CD4-positive, alpha-beta T cell (primary cell): ENCODE measurements at regions not wholly inside any gene's neighbourhood (a gene's known extent, or its start where the extent isn't known, plus 50 kb on each side); places are given as distances from the start of the nearest gene placed in this dataset.

Experiments
- ATAC-seq: fragments of 200-7000 bp; cut with Tn5 transposase; one replicate; pipeline ENCODE4 v1.10.0; 2022; ENCODE audit warnings: mild to moderate bottlenecking; ENCODE audit not compliant: poor library complexity
- CTCF ChIA-PET: fragments of 350-600 bp; sonication (Branson Sonifier 250); formaldehyde crosslinking; loops from one replicate; lab custom pipeline; 2021; ENCODE audit warnings: antibody characterized with exemption, inconsistent platforms; lab: Charles Lee
- POLR2A ChIA-PET: fragments of 350-600 bp; sonication (Branson Sonifier 250); formaldehyde crosslinking; loops from one replicate; lab custom pipeline; 2021; ENCODE audit warnings: antibody characterized with exemption, inconsistent platforms; lab: Charles Lee
- DNase-seq, 14 experiments: peaks; one replicate each; pipeline ENCODE4 v3.0.0-alpha.2; 2013 to 2020; ENCODE audit warnings: mixed read lengths in 2 of 14
- H3K27ac ChIP-seq, 2 donors: one replicate each; pipeline versions ENCODE4 v1.5.1 to v1.7.0; 2013; ENCODE audit warnings: low read length in 2 of 2, low read depth in 1 of 2, mild to moderate bottlenecking in 1 of 2
- H3K27me3 ChIP-seq, 2 experiments: 1 replicate in 1 of 2; 2 replicates in 1 of 2; pipeline versions ENCODE4 v1.6.1 to v1.7.0; 2013; ENCODE audit warnings: low read length in 2 of 2, control low read depth in 1 of 2, mild to moderate bottlenecking in 1 of 2, moderate library complexity in 1 of 2; ENCODE audit not compliant: insufficient read depth in 2 of 2, control insufficient read depth in 1 of 2
- H3K36me3 ChIP-seq: one replicate; pipeline ENCODE4 v1.6.1; 2013; ENCODE audit warnings: low read length, control low read depth; ENCODE audit not compliant: insufficient read depth
- H3K4me1 ChIP-seq: one replicate; pipeline ENCODE4 v1.6.1; 2013; ENCODE audit warnings: low read length, control low read depth; ENCODE audit not compliant: insufficient read depth
- H3K4me3 ChIP-seq: one replicate; pipeline ENCODE4 v1.5.1; 2013; ENCODE audit warnings: mild to moderate bottlenecking, low read length, moderate library complexity
- H3K9me3 ChIP-seq, 2 experiments: 1 replicate in 1 of 2; 2 replicates in 1 of 2; pipeline versions ENCODE4 v1.6.1 to v1.7.0; 2013; ENCODE audit warnings: low read length in 2 of 2, mild to moderate bottlenecking in 2 of 2, control low read depth in 1 of 2, moderate library complexity in 1 of 2; ENCODE audit not compliant: control insufficient read depth in 1 of 2, insufficient read depth in 1 of 2
- H3K27ac Mint-ChIP-seq: one replicate; pipeline ENCODE4 v1.8.0; 2020; ENCODE audit warnings: mixed read lengths
- H3K27me3 Mint-ChIP-seq: one replicate; pipeline ENCODE4 v1.8.0; 2021; ENCODE audit warnings: mixed read lengths
- H3K36me3 Mint-ChIP-seq: one replicate; pipeline ENCODE4 v1.8.0; 2021; ENCODE audit warnings: low read depth, mixed read lengths
- H3K4me1 Mint-ChIP-seq: one replicate; pipeline ENCODE4 v1.8.0; 2021; ENCODE audit warnings: low read depth, mixed read lengths
- H3K4me3 Mint-ChIP-seq: one replicate; pipeline ENCODE4 v1.8.0; 2020; ENCODE audit warnings: mild to moderate bottlenecking, mixed read lengths
- H3K9me3 Mint-ChIP-seq: one replicate; pipeline ENCODE4 v1.8.0; 2020; ENCODE audit warnings: mixed read lengths
- intact Hi-C, 2 experiments: fragments of 100-400 bp; cut with DNase I in 1 of 2; cut with micrococcal nuclease in 1 of 2; formaldehyde crosslinking; loops; one replicate each; pipeline versions ENCODE4 v1.15.1 to v1.9.0; 2023 to 2025; cut with DNase I, micrococcal nuclease
- TF ChIP-seq, protein P1 (sequence below): fragments of 200-600 bp; IDR thresholded peaks from one replicate; pipeline ENCODE4 v1.8.0; 2022; ENCODE audit warnings: antibody characterized with exemption, mild to moderate bottlenecking

DNA sequence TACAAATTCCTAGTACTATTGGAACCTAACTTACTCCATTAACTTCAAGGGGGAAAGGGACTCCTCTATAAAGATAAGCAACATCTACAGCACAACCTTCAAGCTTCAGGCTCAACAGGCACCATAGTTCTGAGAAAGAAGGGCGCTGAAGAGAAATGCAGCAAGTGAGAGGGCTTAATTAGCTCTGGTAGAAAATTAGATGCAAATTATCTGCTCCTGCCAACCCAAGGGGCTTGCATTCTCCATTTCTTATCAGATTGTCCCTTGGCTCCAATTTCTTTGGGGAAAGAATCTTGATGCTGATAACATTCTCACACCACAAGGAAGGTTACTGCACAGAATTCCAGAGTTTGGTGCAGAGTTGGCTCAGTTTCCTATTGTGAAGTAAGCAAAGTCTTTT lies 214.6 kb downstream of the GABRG2 start:
- POLR2A ChIA-PET, result no interaction called here
- peaks cover 0 to 6% of the 10 kb centered on the region in 2 experiments for H3K9me3 ChIP-seq
- H3K4me1 ChIP-seq, result no peaks in the 10 kb centered on the region
- TF ChIP-seq, protein P1, sequence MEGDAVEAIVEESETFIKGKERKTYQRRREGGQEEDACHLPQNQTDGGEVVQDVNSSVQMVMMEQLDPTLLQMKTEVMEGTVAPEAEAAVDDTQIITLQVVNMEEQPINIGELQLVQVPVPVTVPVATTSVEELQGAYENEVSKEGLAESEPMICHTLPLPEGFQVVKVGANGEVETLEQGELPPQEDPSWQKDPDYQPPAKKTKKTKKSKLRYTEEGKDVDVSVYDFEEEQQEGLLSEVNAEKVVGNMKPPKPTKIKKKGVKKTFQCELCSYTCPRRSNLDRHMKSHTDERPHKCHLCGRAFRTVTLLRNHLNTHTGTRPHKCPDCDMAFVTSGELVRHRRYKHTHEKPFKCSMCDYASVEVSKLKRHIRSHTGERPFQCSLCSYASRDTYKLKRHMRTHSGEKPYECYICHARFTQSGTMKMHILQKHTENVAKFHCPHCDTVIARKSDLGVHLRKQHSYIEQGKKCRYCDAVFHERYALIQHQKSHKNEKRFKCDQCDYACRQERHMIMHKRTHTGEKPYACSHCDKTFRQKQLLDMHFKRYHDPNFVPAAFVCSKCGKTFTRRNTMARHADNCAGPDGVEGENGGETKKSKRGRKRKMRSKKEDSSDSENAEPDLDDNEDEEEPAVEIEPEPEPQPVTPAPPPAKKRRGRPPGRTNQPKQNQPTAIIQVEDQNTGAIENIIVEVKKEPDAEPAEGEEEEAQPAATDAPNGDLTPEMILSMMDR, result no peak
- Mint-ChIP-seq H3K9me3 (peaks cover 11% of the 10 kb centered on the region), H3K4me3 (no peak overlapping the region), H3K27ac (no peak overlapping the region), H3K4me1 (no peaks in the 10 kb centered on the region), H3K36me3 (no peaks in the 10 kb centered on the region), H3K27me3 (no peaks in the 10 kb centered on the region)
- H3K4me3 ChIP-seq, result no peak overlapping the region
- intact Hi-C loops, result no loop called here
- no peaks in the 10 kb centered on the region for H3K36me3 ChIP-seq
- no peak for DNase-seq
- ATAC-seq, result no peak
- CTCF ChIA-PET, result no interaction called here
- H3K27ac ChIP-seq, result no peak overlapping the region
- no peaks in the 10 kb centered on the region for H3K27me3 ChIP-seq

DNA sequence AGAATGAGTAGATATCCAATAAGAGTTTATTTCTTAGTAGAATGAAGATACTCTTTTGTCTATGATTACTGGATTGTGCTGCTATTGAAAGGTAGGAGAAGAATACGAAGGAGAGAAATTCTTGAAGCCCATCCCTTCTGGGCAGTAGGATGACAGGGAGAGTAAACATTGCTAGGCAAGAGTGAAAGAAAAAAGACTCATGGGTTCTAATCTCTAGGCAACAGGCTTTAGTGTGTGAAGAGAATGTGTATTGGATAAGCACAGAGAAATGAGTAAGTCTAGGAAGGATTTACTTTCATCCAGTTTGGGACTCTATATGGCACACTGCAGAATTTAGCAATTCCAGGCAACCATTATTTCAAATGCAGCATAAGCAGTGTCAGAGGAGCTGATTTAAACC lies 216.0 kb downstream of the GABRG2 start:
- Histone ChIP-seq H3K27me3 (no peaks in the 10 kb centered on the region), H3K4me1 (no peaks in the 10 kb centered on the region), H3K9me3 (peaks cover 0 to 5% of the 10 kb centered on the region in 2 experiments), H3K36me3 (no peaks in the 10 kb centered on the region), H3K4me3 (no peak overlapping the region), H3K27ac (no peak overlapping the region)
- ChIA-PET POLR2A (no interaction called here), CTCF (no interaction called here)
- Mint-ChIP-seq H3K9me3 (peaks cover 9% of the 10 kb centered on the region), H3K4me3 (no peak overlapping the region), H3K27ac (no peak overlapping the region), H3K36me3 (no peaks in the 10 kb centered on the region), H3K27me3 (no peaks in the 10 kb centered on the region), H3K4me1 (no peaks in the 10 kb centered on the region)
- TF ChIP-seq, protein P1, result no peak
- ATAC-seq (no peak), DNase-seq (no peak)
- intact Hi-C loops, result no loop called here

DNA sequence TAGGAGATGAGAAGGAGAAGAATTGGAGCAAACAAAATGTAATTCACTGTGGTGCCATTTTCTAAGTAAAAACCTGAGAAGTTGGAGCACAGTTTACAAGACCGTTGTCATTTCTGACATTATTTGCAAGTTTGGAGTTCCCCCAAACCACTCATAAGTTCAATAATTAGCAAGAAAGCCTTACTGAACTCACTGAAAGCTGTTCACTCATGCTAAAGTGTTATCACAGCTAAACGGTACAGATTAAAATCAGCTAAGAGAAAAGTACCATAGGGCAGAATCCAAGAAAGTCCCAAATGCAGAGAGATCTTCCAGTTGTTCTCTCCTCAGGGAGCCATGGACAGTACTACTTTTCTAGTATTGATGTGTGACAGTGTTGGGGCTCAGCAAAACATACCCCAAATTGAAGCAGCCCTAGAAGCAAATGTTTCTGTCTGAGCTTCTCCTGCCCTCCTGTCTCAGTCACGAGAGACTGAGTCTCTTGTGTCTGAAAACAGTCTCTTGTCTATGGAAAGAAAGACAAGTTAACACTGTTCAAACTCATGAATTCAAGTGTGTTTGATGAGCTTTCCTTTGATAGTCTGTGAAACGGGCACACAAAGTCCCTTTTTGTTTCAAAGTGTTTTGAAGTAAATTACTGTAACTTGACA lies 221.2 kb downstream of the GABRG2 start:
- H3K36me3 ChIP-seq, result no peaks in the 10 kb centered on the region
- no peaks in the 10 kb centered on the region for H3K27me3 Mint-ChIP-seq
- H3K36me3 Mint-ChIP-seq, result no peaks in the 10 kb centered on the region
- TF ChIP-seq, protein P1, result no peak
- no peak overlapping the region for H3K27ac Mint-ChIP-seq
- CTCF ChIA-PET, result no interaction called here
- no peak overlapping the region for H3K27ac ChIP-seq
- ATAC-seq (no peak), DNase-seq (no peak)
- no peak overlapping the region for H3K4me3 Mint-ChIP-seq
- intact Hi-C loops, result no loop called here
- H3K4me3 ChIP-seq, result no peak overlapping the region
- H3K4me1 Mint-ChIP-seq, result no peaks in the 10 kb centered on the region
- H3K9me3 Mint-ChIP-seq, result peaks cover 6% of the 10 kb centered on the region
- peaks cover 0 to 3% of the 10 kb centered on the region in 2 experiments for H3K9me3 ChIP-seq
- H3K27me3 ChIP-seq, result no peaks in the 10 kb centered on the region
- H3K4me1 ChIP-seq, result no peaks in the 10 kb centered on the region
- POLR2A ChIA-PET, result no interaction called here
